ENCODE measurements at regions not wholly inside any gene's neighbourhood (a gene's known extent, or its start where the extent isn't known, plus 50 kb on each side); places are given as distances from the start of the nearest gene placed in this dataset.

DNA sequence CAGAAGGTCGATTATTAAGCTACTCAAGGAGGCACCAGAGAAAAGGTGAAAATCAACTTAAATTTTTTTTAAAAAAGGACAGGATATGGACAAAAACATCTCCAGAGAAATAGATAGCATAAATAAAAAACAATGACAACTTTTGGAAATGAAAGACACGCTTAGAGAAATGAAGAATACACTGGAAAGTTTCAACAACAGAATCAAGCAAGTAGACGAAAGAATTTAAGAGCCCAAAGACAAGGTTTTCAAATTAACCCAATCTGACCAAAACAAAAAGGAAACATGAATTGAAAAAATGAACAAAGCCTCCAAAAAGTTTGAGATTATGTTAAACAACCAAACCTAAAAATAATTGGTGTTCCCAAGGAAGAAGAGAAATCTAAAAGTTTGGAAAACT is 191.1 kb upstream of the BMP4 start:
- TF ChIP-seq, protein P1, sequence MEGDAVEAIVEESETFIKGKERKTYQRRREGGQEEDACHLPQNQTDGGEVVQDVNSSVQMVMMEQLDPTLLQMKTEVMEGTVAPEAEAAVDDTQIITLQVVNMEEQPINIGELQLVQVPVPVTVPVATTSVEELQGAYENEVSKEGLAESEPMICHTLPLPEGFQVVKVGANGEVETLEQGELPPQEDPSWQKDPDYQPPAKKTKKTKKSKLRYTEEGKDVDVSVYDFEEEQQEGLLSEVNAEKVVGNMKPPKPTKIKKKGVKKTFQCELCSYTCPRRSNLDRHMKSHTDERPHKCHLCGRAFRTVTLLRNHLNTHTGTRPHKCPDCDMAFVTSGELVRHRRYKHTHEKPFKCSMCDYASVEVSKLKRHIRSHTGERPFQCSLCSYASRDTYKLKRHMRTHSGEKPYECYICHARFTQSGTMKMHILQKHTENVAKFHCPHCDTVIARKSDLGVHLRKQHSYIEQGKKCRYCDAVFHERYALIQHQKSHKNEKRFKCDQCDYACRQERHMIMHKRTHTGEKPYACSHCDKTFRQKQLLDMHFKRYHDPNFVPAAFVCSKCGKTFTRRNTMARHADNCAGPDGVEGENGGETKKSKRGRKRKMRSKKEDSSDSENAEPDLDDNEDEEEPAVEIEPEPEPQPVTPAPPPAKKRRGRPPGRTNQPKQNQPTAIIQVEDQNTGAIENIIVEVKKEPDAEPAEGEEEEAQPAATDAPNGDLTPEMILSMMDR (IDR thresholded peaks at IDR 0.05; ENCODE audit: low read depth, low read length, poor library complexity, severe bottlenecking): no peak
- TF ChIP-seq EZH2phosphoT487 (IDR thresholded peaks at IDR 0.05; ENCODE audit: borderline replicate concordance, low read length): no peak
